AG04450 (cell line): ENCODE measurements at regions not wholly inside any gene's neighbourhood (a gene's known extent, or its start where the extent isn't known, plus 50 kb on each side); places are given as distances from the start of the nearest gene placed in this dataset.

Experiments
- CTCF ChIA-PET: fragments of 300-600, 350-600 bp; formaldehyde crosslinking; extraction: SDS; loops from one replicate; lab custom pipeline; 2022; ENCODE audit warnings: antibody characterized with exemption, inconsistent platforms; lab: Charles Lee
- POLR2A ChIA-PET: fragments of 350-600 bp; formaldehyde crosslinking; extraction: SDS; loops from one replicate; lab custom pipeline; 2021; ENCODE audit warnings: antibody characterized with exemption, inconsistent platforms; lab: Yijun Ruan, JAX
- DNase-seq: peaks from one replicate; pipeline ENCODE4 v3.0.0-alpha.2; 2011; ENCODE audit warnings: low read depth, low spot score
- H3K27ac ChIP-seq: one replicate; pipeline ENCODE4 v1.5.1; 2012; ENCODE audit warnings: low read depth, low read length, control low read depth
- H3K27me3 ChIP-seq: one replicate; pipeline ENCODE4 v1.6.0; 2012; ENCODE audit warnings: low read length; ENCODE audit not compliant: control insufficient read depth, insufficient read depth
- H3K4me3 ChIP-seq: 2 replicates; pipeline ENCODE4 v1.5.1; 2011; ENCODE audit warnings: mild to moderate bottlenecking, low read depth, low read length, control low read depth
- H3K9me3 ChIP-seq: 2 replicates; pipeline ENCODE4 v1.5.1; 2012; ENCODE audit warnings: low read length; ENCODE audit not compliant: control insufficient read depth, insufficient read depth
- CTCF ChIP-seq: IDR thresholded peaks from 2 replicates; pipeline ENCODE4 v1.5.1; 2011; ENCODE audit warnings: low read depth, low read length, control low read depth, inconsistent platforms

GRCh38 chr9:23343226-23343625 lies 482.8 kb downstream of the ELAVL2 start:
- no peaks in the 10 kb centered on the region for H3K27me3 ChIP-seq
- H3K27ac ChIP-seq, result no peak overlapping the region
- ChIA-PET CTCF (no interaction called here), POLR2A (no interaction called here)
- DNase-seq, result no peak
- H3K4me3 ChIP-seq, result no peak overlapping the region
- no peak for TF ChIP-seq CTCF
- no peaks in the 10 kb centered on the region; the same call in 1 of the 2 replicates for H3K9me3 ChIP-seq

- no peaks in the 10 kb centered on the region; the same call in 1 of the 2 replicates for H3K9me3 ChIP-seq
- TF ChIP-seq CTCF, result no peak
- ChIA-PET POLR2A (no interaction called here), CTCF (no interaction called here)
- H3K4me3 ChIP-seq, result no peak overlapping the region
- H3K27ac ChIP-seq, result no peak overlapping the region
- no peak for DNase-seq
- H3K27me3 ChIP-seq, result no peaks in the 10 kb centered on the region
Observed at GRCh38 chr9:23361096-23361495, 464.9 kb downstream of the ELAVL2 start.

- CTCF ChIA-PET, result no interaction called here
- no peak for TF ChIP-seq CTCF
- DNase-seq, result no peak
- POLR2A ChIA-PET, result no interaction called here
- H3K27ac ChIP-seq, result no peak overlapping the region
- no peak overlapping the region for H3K4me3 ChIP-seq
- no peaks in the 10 kb centered on the region for H3K9me3 ChIP-seq
- H3K27me3 ChIP-seq, result no peaks in the 10 kb centered on the region
Observed at GRCh38 chr9:23372703-23373102, 453.3 kb downstream of the ELAVL2 start.

- ChIA-PET POLR2A (no interaction called here), CTCF (no interaction called here)
- Histone ChIP-seq H3K27ac (no peak overlapping the region), H3K9me3 (no peaks in the 10 kb centered on the region), H3K4me3 (no peak overlapping the region), H3K27me3 (no peaks in the 10 kb centered on the region)
- TF ChIP-seq CTCF, result no peak
- no peak for DNase-seq
Observed at GRCh38 chr9:23375511-23375910, 450.5 kb downstream of the ELAVL2 start.

GRCh38 chr9:23379842-23380241 lies 446.2 kb downstream of the ELAVL2 start:
- H3K27ac ChIP-seq, result no peak overlapping the region
- POLR2A ChIA-PET, result no interaction called here

More at GRCh38 chr9:23379842-23380241, 446.2 kb downstream of the ELAVL2 start:
- DNase-seq, result no peak
- no peak overlapping the region for H3K4me3 ChIP-seq
- CTCF ChIA-PET, result no interaction called here
- H3K9me3 ChIP-seq, result no peaks in the 10 kb centered on the region; the same call in 1 of the 2 replicates
- no peak for TF ChIP-seq CTCF
- no peaks in the 10 kb centered on the region for H3K27me3 ChIP-seq
